SK-N-SH (cell line): ENCODE measurements at regions not wholly inside any gene's neighbourhood (a gene's known extent, or its start where the extent isn't known, plus 50 kb on each side); places are given as distances from the start of the nearest gene placed in this dataset.

Source experiments
- EZH2phosphoT487 ChIP-seq: fragments of 200-600 bp; sonication (generic); IDR thresholded peaks from 2 replicates; pipeline ENCODE4 v1.6.1; 2017; ENCODE audit warnings: low read depth, mixed run types, mild to moderate bottlenecking, antibody characterized with exemption, moderate library complexity, borderline replicate concordance
- GABPA ChIP-seq: IDR thresholded peaks from 2 replicates; pipeline ENCODE4 v1.4.0; 2012; ENCODE audit warnings: low read depth, mild to moderate bottlenecking
- SIN3A ChIP-seq: IDR thresholded peaks from 2 replicates; pipeline ENCODE4 v1.6.1; 2012; ENCODE audit warnings: low read depth, mild to moderate bottlenecking, low read length, moderate library complexity, borderline replicate concordance
- TF ChIP-seq, protein P1 (sequence below): fragments of 200-600 bp; sonication (generic); IDR thresholded peaks from 2 replicates; pipeline ENCODE4 v1.6.1; 2017; ENCODE audit warnings: antibody characterized with exemption, mild to moderate bottlenecking, moderate library complexity

DNA sequence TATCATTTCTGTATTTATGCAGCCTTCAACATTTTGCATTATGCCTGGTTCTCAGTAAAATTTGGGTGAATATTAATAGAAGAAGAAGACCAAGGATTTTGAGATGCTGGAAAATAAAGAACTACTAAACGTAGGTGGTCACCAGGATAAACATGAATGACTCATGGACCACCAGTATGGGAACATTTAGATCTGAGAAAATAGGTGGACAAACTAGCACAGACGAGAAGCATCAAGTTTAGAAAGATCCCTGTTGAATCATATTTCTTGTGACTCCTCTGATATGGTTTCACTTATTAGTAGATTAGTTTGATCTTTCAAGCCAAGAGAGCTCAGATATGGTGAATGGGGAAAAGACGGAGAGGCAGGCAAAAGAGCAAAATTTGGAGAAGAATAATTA is 97.9 kb downstream of the RAP2B start:
- TF ChIP-seq SIN3A (no peak), EZH2phosphoT487 (no peak), GABPA (no peak)
- TF ChIP-seq, protein P1, sequence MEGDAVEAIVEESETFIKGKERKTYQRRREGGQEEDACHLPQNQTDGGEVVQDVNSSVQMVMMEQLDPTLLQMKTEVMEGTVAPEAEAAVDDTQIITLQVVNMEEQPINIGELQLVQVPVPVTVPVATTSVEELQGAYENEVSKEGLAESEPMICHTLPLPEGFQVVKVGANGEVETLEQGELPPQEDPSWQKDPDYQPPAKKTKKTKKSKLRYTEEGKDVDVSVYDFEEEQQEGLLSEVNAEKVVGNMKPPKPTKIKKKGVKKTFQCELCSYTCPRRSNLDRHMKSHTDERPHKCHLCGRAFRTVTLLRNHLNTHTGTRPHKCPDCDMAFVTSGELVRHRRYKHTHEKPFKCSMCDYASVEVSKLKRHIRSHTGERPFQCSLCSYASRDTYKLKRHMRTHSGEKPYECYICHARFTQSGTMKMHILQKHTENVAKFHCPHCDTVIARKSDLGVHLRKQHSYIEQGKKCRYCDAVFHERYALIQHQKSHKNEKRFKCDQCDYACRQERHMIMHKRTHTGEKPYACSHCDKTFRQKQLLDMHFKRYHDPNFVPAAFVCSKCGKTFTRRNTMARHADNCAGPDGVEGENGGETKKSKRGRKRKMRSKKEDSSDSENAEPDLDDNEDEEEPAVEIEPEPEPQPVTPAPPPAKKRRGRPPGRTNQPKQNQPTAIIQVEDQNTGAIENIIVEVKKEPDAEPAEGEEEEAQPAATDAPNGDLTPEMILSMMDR = no peak
